NCI-H510A (cell line): ENCODE measurements at regions not wholly inside any gene's neighbourhood (a gene's known extent, or its start where the extent isn't known, plus 50 kb on each side); places are given as distances from the start of the nearest gene placed in this dataset.

Experiments used
- DNase-seq: peaks from one replicate; lab custom pipeline; 2025; lab: John Stamatoyannopoulos, UW

DNA sequence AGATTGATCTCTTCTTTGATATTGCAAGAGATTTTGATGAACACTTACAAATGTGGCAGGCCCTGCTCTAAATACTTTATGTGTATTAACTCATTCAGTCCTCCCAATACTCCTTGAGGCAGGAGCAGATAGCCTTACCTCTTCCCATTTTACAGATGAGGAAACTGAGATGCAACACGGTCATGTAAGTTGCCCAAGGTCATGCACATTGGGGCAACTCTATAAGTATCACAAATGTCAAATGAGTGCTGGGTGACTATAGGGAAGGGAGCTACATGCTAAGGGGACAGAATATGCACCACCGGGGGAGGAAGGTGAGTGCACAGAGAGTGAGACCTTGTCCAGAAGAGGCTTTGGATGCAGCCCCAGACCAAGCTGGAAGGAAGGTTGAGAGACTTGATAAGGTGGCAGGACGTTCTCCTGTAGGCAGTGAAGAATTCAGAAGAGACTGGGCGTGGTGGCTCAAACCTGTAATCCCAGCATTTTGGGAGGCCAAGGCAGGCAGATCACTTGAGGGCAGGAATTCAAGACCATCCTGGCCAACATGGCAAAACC, 132.3 kb upstream of the PWP1 start:
- DNase-seq, result no peak

DNA sequence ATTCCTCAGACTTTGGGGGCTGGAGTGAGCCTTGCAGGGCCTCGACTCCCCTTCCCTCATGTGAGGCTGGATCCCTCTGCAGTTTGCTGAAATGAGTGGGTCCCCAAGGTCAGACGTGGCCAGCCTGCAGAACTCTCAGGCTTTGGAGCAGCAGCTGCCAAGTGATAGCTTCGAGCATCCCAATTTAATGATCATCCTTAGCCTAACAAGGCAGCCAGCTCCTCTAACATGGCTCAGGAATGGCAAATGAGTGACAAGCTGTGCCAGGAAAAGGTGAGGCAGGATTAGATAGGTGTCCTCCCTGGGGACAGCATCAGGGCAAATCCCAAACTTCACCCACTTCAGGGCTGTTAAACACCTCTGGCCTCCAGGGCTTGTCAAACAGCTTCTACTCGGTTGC, 130.7 kb upstream of the PWP1 start:
- no peak for DNase-seq

DNA sequence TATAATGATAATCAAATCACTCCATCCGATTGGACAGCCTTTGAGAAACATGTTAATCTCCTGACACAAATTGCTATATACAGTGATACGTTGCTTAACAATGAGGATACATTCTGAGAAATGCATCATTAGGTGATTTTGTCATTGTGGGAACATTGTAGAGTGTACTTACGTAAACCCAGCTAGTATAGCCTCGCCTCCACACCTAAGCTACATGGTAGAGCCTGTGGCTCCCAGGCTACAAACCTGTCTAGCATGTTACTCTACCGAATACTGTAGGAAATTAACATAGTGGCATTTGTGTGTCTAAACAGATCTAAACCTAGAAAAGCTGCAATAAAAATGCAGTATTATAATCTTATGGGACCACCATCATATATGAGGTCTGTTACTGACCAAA, 128.6 kb upstream of the PWP1 start:
- no peak for DNase-seq

DNA sequence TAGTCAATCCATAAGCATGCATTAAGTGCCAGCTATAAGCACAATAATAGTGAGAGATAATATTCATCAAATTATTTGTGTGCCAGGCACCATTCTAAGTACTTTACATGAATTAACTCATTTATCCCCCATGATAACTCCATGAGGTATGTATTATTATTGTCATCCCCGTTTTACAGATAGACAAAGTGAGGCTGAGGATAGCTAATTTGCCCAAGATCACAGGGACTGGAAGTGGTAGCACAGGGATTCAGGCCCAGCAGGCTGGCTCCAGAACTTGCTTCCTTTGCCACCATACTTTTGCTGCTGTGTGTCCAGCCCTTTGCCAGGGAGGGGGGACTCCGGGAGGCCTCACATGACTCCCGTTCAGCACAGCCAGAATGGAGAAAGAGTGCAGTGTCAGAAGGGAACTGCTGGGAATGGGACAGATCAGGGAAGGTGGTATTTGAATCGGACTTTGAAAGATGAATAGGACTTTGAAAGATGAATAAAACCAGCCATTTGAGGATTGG, 128.0 kb upstream of the PWP1 start:
- DNase-seq, result no peak

DNA sequence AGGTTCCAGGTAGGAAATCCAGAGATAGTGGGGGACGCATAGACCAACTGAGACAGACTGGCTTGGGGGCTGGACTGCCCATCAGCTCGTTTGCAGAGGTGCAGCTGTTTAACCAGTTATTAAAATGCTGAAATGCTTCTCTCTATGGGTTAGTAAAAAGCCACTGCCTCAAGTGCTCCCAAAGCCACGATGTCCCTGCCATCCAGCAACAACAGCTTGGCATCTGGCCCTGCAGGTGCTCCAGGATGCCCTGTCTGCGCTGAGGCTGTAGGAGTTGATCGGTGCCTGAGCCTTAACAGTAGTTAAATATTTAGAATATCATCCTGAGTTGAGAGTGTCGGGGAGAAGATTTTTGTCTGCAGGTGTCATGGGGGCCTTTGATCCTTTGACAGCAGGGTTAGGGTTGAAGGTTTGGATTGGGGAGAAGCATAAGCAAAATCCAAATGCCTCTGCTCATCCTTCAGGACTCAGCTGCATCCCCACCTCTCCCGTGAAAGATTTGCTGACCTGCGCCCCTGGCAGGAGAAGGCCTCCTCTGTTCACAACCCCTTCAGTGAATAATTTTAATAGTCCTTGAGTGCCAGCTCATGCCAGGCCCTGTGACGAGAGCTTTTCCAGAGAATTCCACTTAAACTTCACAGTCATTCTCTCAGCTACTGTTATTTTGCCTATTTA, 127.3 kb upstream of the PWP1 start:
- no peak for DNase-seq

DNA sequence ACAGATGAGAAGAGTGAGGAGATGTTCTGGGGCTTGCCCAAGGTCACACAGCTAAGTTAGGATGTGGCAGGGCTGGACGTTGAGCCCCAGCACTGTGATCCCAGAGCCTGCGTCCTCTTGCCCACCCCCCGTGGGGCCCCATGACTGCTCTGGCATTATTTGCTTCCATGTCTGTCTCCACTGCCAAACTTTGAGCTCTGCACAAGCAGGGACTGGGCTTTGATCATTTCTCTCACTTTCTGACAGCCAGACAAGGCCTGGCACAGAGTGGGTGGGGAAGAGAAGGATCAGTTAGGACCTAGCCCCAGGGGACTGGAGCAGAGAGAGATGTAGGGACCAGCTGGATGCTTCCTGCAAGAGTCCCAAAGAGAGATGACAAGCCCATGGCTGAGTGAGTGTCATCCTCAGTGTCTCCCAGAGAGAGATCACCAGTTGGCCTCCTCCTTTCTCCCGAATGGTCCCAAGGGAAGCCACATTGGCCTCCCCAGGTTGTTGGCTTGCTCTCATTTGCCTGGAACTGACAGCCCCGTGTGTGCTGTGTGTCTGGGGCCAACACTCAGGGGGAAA, 126.7 kb upstream of the PWP1 start:
- DNase-seq, result no peak

DNA sequence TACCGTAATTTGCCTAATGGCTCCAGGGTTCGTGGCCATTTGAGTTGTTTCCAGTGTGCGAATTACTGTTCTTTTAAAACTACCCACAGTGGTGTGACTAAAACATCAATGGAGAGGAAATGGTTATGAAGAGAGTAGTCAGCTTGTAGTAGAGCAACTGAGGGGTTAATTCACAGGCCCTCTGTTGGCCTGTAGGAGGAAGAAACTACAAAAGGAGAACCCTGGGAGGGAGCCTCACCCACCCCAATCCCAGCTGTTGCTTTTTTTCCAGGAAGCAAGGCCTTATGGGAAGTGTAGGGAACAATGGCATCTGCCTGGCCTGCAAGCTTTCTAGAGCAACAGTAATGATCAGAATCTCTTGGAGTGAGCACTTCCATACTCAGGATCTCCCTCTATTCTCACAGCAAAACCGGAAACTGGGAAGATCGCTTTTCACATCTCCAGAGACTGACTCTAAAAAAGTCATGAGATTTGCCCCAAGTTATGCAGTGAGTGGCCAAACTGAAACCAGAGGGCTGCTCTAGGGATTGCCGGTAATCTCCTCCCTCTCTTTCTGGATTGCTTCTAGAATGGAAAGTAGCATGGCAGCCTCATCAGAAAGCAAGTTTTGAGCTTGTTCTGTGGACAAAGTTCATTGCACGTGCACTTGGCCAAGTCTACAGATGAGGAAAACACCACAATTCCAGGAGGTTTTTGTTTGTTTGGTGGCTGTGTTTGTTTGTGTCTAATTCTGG, 125.3 kb upstream of the PWP1 start:
- no peak for DNase-seq

DNA sequence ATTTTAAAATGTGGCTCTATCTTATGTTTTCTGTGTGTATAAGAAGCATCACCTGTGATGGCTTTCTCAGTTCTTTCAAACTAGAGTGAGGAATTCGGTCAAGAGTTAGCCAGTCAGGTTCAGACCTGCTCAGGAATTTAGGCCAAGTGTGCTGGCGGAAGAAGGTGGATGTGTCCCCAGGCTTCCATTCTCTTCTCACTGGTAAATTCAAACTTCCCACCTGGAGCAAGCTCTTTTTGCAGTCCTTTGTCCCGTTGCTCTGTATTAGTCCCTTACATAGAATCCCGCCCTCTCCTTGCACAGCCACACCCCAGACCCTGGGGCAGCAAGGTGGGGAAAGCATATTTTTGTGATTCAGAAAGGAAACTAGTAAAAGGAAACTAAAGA, 124.7 kb upstream of the PWP1 start:
- DNase-seq, result no peak

DNA sequence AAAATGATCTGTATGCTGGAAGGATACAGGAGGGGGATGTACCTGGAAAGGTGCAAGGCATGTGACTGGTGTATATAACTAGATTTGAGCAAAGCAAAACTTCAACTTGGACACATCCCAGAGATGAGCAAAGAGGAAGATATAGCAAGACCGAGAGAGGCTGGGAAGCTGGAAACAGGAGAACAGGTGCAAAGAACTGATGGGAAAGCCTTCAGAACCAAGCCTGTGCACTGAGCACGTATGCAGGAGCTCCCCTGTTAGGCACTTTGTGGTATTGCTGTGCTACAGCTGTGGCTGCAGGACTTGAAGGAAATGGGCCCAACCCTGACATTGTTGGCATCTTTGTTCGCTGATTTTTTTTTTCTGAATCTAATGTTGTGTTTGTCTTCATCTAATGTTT, 120.7 kb upstream of the PWP1 start:
- DNase-seq, result no peak

DNA sequence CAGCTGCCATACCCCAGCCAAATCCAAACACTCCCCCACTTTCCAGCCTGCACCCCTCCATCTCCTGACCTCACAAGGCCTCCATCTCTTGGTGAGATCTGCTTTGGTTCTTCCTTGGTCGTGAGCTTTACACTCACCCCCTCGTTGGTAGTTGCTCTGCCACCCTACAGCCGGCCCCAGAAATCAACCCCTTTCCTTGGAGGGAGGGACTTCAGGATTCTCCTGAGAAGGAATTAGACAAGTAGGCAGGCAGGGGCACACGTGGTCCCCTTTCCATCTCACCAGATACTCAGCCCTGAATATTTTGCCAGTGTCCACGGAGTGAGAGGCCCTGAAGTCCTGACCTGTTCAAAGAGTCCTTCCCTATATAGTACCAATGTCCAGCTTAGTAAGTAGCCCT, 120.0 kb upstream of the PWP1 start:
- DNase-seq, result no peak

DNA sequence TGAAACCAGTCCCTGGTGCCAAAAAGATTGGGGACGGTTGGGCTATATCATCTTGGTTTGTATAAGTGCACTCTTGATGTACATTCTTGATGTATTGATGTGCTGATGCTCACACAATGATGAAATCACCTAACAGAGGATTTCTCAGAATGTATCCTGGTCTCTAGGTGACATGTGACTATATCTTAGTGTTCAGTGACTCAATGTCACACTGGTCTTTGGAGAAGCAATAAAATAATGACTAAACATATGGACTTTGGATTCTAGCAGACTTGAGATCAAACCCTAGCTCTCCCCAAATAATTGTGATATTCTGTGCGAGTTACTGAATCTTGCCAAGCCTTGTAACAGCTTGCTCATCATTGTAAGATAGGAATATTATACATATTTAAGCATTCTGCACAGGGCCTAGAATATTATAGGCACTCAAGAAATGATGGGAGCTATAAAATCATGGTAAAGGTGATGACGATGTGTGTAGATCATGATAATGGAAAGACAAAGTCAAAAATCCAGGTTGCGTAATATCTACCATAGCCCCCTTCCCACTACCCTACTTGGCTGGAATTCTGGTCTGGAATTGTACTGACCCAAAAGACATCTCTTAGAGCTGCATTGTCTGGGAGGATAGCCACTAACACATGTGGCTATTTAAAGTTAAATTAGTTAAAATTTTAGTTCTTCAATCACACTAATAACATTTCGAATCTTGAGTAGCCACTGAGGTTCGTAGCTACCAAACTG, 117.6 kb upstream of the PWP1 start:
- DNase-seq, result no peak

DNA sequence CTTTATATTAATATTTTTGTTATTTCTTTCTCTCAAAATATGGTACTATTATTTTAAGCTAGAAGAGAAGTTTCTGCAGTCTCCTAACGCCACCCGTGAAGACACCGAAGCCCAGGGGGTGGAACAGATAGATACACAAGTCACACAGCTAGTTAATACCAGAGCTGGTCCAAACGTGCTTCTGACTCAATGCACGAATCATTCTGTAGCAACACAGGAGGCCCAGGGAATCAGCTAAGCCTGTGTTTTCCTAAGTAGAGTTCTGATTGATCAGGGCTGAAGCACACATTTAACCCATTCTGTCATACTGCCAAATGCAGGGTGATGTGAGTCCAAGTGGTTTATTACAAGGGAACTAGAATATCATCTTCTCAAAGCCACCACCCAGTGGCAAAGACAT, 116.9 kb upstream of the PWP1 start:
- DNase-seq, result no peak

DNA sequence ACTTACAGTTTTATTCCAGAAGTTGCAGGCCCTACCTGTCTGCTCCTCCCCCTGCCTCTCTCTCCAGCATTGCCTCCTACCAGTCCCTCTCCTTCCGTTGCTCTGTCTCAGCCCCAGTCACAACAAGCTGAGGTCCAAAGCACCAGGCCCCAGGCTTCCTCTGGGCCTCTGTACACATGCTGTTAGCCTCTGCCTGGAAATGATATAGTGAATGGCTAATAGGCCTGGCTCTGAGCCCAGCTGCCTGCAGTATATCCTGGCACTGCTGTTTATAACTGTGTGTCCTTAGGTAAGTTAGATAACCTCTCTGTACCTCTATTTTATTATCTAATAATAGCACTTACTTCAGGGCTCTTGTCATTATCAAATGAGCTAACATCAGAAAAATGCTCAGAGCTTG, 114.9 kb upstream of the PWP1 start:
- DNase-seq, result no peak

DNA sequence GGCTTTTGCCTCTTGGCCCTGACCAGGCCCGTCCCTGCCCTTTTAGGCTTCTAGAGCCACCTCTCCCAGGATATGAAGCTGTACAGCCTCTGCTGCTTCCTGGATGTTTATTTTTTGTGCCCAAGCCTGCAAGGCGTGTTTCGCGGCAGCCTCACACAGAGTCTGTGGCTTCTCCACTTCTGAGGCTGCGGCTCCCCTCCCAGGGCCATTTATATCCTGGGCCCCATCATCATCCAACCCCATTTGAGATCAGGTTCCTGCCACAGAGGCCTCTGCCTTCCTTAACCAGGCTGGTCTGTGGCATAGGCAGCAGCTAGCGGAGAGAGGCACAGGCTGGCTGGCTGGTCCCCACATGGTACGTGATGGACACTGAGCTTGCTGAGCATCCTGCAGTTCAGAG, 114.1 kb upstream of the PWP1 start:
- no peak for DNase-seq

DNA sequence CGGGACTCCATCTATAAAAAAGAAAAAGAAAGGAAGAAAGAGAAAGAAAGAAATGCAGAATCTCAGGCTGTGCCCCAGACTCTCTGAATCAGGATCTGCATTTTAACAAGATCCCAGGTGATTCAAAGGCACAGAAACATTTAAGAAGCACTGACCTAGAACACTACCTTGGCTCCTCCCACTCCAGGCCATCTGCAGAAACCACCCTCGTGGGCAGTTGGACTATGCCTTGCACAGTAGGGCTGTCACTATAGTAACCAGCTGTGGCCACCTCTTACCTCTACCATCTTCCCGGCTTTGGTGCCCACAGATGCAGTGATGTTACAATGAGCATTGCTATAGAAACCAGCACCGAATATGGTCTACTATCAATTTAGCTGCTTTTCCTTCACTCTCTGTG, 110.9 kb upstream of the PWP1 start:
- DNase-seq, result no peak

DNA sequence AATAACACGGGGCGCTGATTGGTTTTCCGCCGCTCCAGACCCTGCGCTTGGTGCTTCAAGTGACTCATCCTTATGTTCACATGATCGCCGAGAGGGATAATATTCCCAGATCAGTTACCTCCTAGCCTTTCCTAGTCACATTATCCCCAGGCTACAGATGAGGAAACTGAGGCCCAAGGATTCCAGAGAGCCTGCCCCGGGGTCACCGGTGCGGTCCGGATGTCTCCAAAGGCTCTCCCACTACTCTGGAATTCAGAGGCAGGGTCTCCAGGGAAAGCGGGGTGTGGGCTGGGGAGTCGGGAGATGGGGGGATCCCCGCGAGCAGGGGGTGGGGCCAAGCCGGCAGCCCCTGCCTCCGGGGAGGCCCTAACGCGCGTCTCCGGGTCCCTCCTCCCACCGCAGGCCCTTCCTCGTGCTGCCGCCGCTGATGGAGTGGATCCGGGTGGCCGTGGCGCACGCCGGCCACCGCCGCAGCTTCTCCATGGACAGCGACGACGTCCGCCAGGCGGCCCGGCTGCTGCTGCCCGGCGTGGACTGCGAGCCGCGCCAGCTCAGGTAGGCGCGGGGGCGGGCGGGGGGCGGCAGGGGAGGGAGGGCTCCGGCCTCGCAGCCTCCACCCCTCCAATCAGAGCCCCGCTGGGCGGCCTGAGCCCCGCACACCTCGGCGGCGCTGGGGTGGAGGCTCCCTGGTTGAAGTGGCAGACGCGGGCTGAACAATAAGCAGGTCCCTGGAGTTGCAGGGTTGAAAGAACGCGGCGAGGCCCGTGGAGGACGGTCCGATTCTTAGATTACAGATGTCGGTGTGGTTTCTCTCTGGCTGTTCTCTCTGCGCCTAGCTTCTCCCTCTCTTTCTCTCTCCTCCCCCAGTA, 104.6 kb upstream of the PWP1 start:
- DNase-seq, result no peak

DNA sequence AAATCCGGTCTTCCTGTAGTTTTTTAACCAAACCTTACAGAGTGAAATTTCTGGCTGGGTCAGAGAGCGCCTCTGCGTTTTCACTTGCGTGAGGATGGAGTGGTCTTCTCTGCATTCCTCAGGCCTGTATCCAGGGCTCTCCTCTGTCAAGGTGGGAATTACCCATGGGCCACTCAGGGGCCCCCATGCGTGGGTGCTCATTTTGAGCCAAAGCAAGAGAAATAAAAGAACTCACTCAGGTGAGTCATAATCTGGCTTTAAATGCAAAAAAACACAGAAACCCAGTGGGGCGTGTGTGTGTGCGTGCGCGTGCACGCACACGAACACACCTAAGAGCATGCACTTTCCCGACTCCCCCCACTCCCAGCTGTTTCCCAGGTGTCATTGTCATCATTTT, 104.0 kb upstream of the PWP1 start:
- DNase-seq, result no peak

DNA sequence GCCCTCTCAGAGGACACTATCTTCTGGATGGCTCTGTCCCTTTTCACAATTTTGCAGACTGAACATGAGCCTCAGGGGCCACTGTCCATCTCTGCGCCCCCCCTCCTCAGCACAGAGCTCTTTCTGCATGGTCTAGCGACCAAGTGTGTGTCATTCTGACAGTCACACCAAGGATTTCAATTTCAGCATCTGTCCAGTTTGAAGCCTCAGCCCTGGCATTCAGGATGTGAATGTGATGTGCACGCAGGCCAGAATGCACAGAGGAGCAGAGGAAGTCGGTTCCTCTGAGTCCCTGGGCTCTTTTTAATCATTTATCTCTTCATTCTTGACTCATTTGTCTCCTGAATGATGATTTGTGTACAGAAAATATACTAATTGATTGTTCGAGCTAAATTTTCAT, 102.0 kb upstream of the PWP1 start:
- DNase-seq, result no peak

DNA sequence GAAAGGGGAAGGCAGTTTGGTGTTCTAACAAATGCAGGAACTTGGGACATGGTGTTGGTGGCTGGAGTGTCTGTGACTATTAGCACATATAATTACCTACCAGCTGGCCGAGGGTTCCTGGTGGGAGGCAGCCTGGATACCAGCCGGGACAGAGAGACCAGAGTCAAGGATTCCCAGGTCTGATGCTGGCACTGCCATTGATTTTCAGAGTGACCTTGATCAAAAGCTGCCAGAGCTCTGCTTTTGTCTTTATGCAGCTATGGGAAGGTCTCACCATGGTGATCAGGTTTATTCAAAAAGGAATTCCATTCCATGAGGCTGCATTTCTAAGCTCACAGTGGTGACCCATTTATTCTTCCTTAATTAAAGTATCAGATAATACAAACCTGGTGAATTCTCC, 101.0 kb upstream of the PWP1 start:
- no peak for DNase-seq

DNA sequence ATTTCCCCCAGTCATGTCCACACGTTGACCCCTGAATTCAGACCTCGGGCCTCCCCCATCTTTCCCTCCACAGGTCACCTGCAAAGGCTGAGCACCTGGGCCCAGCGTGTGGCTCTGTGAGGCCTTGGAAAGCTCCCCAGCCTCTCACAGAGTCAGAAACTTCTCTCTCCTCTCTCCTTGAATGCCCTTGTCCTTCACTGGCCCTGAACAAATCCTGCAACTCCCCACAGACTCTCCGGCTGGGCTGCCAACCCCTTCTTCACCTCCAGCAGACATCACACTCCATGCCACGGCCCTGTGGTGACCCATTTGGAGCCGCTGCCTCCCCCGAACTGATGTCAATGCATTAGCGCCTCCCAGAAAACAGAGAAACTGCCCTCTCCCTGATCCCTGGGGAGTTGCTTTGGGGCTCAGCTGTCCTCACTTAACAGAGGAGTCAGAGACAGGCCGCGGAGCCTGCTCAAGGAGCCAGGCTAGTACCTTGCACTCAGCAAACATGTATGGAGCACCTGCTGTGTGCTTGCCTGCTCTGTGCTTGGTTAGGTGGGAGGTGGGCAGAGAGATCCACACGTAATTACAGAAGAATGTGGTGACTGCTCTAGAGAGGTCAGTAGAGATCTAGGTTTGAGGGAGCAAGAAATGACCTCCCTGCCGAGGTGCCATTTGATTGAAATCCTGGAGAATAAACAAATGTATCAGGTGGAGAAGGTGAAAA, 99.2 kb upstream of the PWP1 start:
- DNase-seq, result no peak

DNA sequence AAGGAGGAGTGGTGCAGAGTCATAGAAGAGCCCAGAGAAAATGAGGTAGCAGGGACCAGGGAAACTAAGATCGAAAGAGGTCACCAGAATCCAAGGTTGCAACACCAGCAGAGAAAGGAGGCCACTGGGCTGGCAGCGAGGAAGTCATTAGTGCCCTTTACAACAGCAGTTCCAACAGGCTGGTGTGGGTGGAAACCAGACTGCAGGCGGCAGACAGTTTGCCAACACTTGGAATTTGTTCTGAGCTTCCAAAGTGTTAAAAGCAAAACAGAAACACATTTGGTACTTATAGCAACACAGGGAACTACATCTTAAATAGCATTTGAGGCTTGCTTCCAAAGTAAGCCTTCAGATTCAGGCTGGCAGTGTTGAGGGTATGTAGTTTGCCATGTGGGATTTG, 95.2 kb upstream of the PWP1 start:
- no peak for DNase-seq
